ENCODE measurements at regions not wholly inside any gene's neighbourhood (a gene's known extent, or its start where the extent isn't known, plus 50 kb on each side); places are given as distances from the start of the nearest gene placed in this dataset.

DNA sequence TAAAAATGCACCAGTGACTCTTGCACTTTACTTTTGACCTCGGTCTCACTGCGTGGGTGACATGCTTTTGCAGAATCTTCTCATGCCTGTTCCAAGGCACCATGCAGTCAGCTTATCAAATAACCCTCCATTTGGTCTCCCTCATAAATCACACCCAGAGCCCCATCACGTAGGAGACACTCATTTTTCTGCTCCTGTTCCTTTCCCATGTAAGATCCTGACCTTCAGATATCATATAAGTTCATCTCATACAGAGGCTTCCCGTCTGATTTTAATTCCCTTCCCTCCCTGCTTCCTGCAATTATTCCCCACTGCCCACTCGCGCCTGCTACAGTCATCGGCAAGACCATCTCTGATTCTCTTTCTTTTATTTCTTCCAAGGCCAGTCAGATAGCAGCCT, 1226.3 kb upstream of the AUTS2 start:
- TF ChIP-seq, protein P1, sequence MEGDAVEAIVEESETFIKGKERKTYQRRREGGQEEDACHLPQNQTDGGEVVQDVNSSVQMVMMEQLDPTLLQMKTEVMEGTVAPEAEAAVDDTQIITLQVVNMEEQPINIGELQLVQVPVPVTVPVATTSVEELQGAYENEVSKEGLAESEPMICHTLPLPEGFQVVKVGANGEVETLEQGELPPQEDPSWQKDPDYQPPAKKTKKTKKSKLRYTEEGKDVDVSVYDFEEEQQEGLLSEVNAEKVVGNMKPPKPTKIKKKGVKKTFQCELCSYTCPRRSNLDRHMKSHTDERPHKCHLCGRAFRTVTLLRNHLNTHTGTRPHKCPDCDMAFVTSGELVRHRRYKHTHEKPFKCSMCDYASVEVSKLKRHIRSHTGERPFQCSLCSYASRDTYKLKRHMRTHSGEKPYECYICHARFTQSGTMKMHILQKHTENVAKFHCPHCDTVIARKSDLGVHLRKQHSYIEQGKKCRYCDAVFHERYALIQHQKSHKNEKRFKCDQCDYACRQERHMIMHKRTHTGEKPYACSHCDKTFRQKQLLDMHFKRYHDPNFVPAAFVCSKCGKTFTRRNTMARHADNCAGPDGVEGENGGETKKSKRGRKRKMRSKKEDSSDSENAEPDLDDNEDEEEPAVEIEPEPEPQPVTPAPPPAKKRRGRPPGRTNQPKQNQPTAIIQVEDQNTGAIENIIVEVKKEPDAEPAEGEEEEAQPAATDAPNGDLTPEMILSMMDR (IDR thresholded peaks at IDR 0.05), result no peak
- TF ChIP-seq POLR2A (IDR thresholded peaks at IDR 0.05) (no peak), POLR2AphosphoS5 (IDR thresholded peaks at IDR 0.05) (no peak)
